GM18508 (cell line): ENCODE measurements at regions not wholly inside any gene's neighbourhood (a gene's known extent, or its start where the extent isn't known, plus 50 kb on each side); places are given as distances from the start of the nearest gene placed in this dataset.

Experiments
- ATAC-seq: cut with Tn5 transposase; IDR thresholded peaks from one replicate; pipeline ENCODE4 v1.9.1; 2021; ENCODE audit warnings: moderate number of reproducible peaks; ENCODE audit not compliant: insufficient read depth, unreplicated experiment

- ATAC-seq, result no peak
Measured at GRCh38 chr2:144217853-144218633, 301.9 kb downstream of the ZEB2 start.

GRCh38 chr2:144215701-144216675, 303.9 kb downstream of the ZEB2 start:
- no peak for ATAC-seq

- no peak for ATAC-seq
Measured at GRCh38 chr2:144215207-144215606, 304.7 kb downstream of the ZEB2 start.

- peak; percentile 90 for ATAC-seq
Measured at GRCh38 chr2:144213797-144214196, 306.1 kb downstream of the ZEB2 start.

- ATAC-seq, result no peak
Measured at GRCh38 chr2:144211826-144212225, 308.1 kb downstream of the ZEB2 start.

- ATAC-seq, result no peak
Measured at GRCh38 chr2:144211065-144211464, 308.9 kb downstream of the ZEB2 start.

- no peak for ATAC-seq
Measured at GRCh38 chr2:144210076-144210475, 309.8 kb downstream of the ZEB2 start.

GRCh38 chr2:144208924-144209323, 311.0 kb downstream of the ZEB2 start:
- no peak for ATAC-seq

GRCh38 chr2:144206019-144206418, 313.9 kb downstream of the ZEB2 start:
- ATAC-seq, result no peak

GRCh38 chr2:144201868-144202468, 318.0 kb downstream of the ZEB2 start:
- ATAC-seq, result no peak

- no peak for ATAC-seq
Measured at GRCh38 chr2:144201126-144201525, 318.8 kb downstream of the ZEB2 start.

GRCh38 chr2:144198116-144198515, 321.8 kb downstream of the ZEB2 start:
- ATAC-seq, result no peak

GRCh38 chr2:144194326-144195071, 325.4 kb downstream of the ZEB2 start:
- ATAC-seq, result no peak

- ATAC-seq, result no peak
Measured at GRCh38 chr2:144190908-144191605, 328.9 kb downstream of the ZEB2 start.

GRCh38 chr2:144183727-144184126, 336.2 kb downstream of the ZEB2 start:
- peak; percentile 99 for ATAC-seq

GRCh38 chr2:144181001-144181400, 338.9 kb downstream of the ZEB2 start:
- ATAC-seq, result no peak

- no peak for ATAC-seq
Measured at GRCh38 chr2:144180131-144180530, 339.8 kb downstream of the ZEB2 start.

GRCh38 chr2:144170179-144170578, 349.7 kb downstream of the ZEB2 start:
- no peak for ATAC-seq

- ATAC-seq, result no peak
Measured at GRCh38 chr2:144166743-144167142, 353.2 kb downstream of the ZEB2 start.
